Natural killer cell (primary cell): ENCODE measurements at regions not wholly inside any gene's neighbourhood (a gene's known extent, or its start where the extent isn't known, plus 50 kb on each side); places are given as distances from the start of the nearest gene placed in this dataset.

Source experiments
- ATAC-seq, 3 donors: fragments of 150-1000 bp in 2 of 3; fragments of 200-7000 bp in 1 of 3; cut with Tn5 transposase; 1 replicate in 1 of 3; 2 replicates in 2 of 3; pipeline ENCODE4 v1.10.0; 2021; ENCODE audit warnings: mild to moderate bottlenecking in 2 of 3, moderate library complexity in 2 of 3
- DNase-seq, 2 donors: peaks; one replicate each; pipeline versions ENCODE4 v3.0.0 to v3.0.0-alpha.2; 2013 to 2021; ENCODE audit warnings: mixed read lengths in 1 of 2
- H3K27ac ChIP-seq: one replicate; pipeline ENCODE4 v1.5.1; 2013; ENCODE audit warnings: mild to moderate bottlenecking, low read length
- H3K27me3 ChIP-seq: one replicate; pipeline ENCODE4 v1.6.1; 2013; ENCODE audit warnings: low read length; ENCODE audit not compliant: control insufficient read depth, insufficient read depth
- H3K36me3 ChIP-seq: one replicate; pipeline ENCODE4 v1.6.1; 2013; ENCODE audit warnings: low read length; ENCODE audit not compliant: control insufficient read depth, insufficient read depth
- H3K4me1 ChIP-seq: one replicate; pipeline ENCODE4 v1.6.1; 2013; ENCODE audit warnings: low read length; ENCODE audit not compliant: control insufficient read depth, insufficient read depth
- H3K4me3 ChIP-seq: one replicate; pipeline ENCODE4 v1.5.1; 2013; ENCODE audit warnings: low read length
- H3K9me3 ChIP-seq: one replicate; pipeline ENCODE4 v1.6.1; 2013; ENCODE audit warnings: low read length; ENCODE audit not compliant: control insufficient read depth, insufficient read depth
- H3K27ac Mint-ChIP-seq, 2 donors: one replicate each; pipeline ENCODE4 v1.8.0; 2022; ENCODE audit warnings: mild to moderate bottlenecking in 2 of 2, mixed read lengths in 2 of 2, moderate library complexity in 1 of 2
- H3K27me3 Mint-ChIP-seq, 2 donors: one replicate each; pipeline ENCODE4 v1.8.0; 2022; ENCODE audit warnings: low read depth in 2 of 2, mixed read lengths in 2 of 2
- H3K36me3 Mint-ChIP-seq: one replicate; pipeline ENCODE4 v1.8.0; 2022; ENCODE audit warnings: mixed read lengths
- H3K4me1 Mint-ChIP-seq, 2 donors: one replicate each; pipeline ENCODE4 v1.8.0; 2022; ENCODE audit warnings: mixed read lengths in 2 of 2
- H3K4me3 Mint-ChIP-seq: one replicate; pipeline ENCODE4 v1.8.0; 2022; ENCODE audit warnings: mild to moderate bottlenecking, moderate library complexity, mixed read lengths
- H3K9me3 Mint-ChIP-seq, 2 donors: one replicate each; pipeline ENCODE4 v1.8.0; 2022; ENCODE audit warnings: mixed read lengths in 2 of 2
- WGBS: methylation state at CpG from one replicate; pipeline ENCODE4 v1.1.7; 2013; ENCODE audit warnings: missing lambda C conversion rate; ENCODE audit not compliant: insufficient coverage; 5-methylcytosine and 5-hydroxymethylcytosine counted together
- intact Hi-C: fragments of 100-400 bp; cut with micrococcal nuclease; formaldehyde crosslinking; loops from one replicate; pipeline ENCODE4 v1.14.2; 2022
- TF ChIP-seq, protein P1 (sequence below): fragments of 200-600 bp; IDR thresholded peaks from one replicate; pipeline ENCODE4 v1.8.0; 2022; ENCODE audit warnings: antibody characterized with exemption

DNA sequence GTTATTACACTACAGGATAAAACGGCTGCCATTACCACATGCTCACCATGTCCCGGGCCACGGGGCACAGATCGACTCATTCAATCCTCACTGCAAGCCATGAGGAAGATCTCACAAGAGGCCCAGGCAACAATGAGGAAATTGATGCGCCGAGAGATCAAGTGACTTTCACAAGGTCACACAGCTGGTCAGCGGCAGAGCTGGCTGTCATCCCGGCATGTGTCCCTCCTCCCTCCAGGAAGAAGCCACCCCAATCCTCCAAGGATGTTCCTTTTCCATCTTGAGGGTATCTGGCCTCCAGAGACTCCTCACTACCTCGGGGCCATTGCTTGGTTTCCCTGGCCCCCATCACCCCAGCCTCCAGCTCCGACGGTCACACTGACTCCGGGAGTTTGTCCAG is 65.3 kb upstream of the GLI2 start:
- H3K27me3 ChIP-seq = no peaks in the 10 kb centered on the region
- H3K9me3 Mint-ChIP-seq = peaks cover 4 to 5% of the 10 kb centered on the region in 2 donors
- no peaks in the 10 kb centered on the region for H3K36me3 ChIP-seq
- WGBS = 90% methylated on average over 12 of the region's 12 CpGs
- ATAC-seq (no peak), DNase-seq (no peak)
- H3K36me3 Mint-ChIP-seq = no peaks in the 10 kb centered on the region
- no peaks in the 10 kb centered on the region for H3K4me1 ChIP-seq
- intact Hi-C loops = loop anchor here (10.0 kb wide), 1 partner anchor 326 kb away; the partner anchor contains the start of gene INHBB
- no peak overlapping the region for H3K27ac ChIP-seq
- peaks cover 15 to 21% of the 10 kb centered on the region in 2 donors for H3K27me3 Mint-ChIP-seq
- H3K27ac Mint-ChIP-seq = no peak overlapping the region
- no peaks in the 10 kb centered on the region for H3K4me1 Mint-ChIP-seq
- no peak overlapping the region for H3K4me3 ChIP-seq
- no peaks in the 10 kb centered on the region for H3K9me3 ChIP-seq
- TF ChIP-seq, protein P1, sequence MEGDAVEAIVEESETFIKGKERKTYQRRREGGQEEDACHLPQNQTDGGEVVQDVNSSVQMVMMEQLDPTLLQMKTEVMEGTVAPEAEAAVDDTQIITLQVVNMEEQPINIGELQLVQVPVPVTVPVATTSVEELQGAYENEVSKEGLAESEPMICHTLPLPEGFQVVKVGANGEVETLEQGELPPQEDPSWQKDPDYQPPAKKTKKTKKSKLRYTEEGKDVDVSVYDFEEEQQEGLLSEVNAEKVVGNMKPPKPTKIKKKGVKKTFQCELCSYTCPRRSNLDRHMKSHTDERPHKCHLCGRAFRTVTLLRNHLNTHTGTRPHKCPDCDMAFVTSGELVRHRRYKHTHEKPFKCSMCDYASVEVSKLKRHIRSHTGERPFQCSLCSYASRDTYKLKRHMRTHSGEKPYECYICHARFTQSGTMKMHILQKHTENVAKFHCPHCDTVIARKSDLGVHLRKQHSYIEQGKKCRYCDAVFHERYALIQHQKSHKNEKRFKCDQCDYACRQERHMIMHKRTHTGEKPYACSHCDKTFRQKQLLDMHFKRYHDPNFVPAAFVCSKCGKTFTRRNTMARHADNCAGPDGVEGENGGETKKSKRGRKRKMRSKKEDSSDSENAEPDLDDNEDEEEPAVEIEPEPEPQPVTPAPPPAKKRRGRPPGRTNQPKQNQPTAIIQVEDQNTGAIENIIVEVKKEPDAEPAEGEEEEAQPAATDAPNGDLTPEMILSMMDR = no peak
- no peak overlapping the region for H3K4me3 Mint-ChIP-seq

GRCh38 chr2:120670771-120671480 is 64.7 kb upstream of the GLI2 start:
- peaks cover 4 to 5% of the 10 kb centered on the region in 2 donors for H3K9me3 Mint-ChIP-seq
- WGBS = 69% methylated on average over 16 of the region's 16 CpGs
- H3K36me3 Mint-ChIP-seq = no peaks in the 10 kb centered on the region
- no peak for ATAC-seq
- no peaks in the 10 kb centered on the region for H3K36me3 ChIP-seq
- no peaks in the 10 kb centered on the region for H3K27me3 ChIP-seq
- no peak overlapping the region for H3K4me3 ChIP-seq
- no peak overlapping the region for H3K27ac ChIP-seq
- no peak for DNase-seq
- no peak overlapping the region for H3K27ac Mint-ChIP-seq
- no peaks in the 10 kb centered on the region for H3K9me3 ChIP-seq
- H3K27me3 Mint-ChIP-seq = peaks cover 15 to 16% of the 10 kb centered on the region in 2 donors
- no peak overlapping the region for H3K4me3 Mint-ChIP-seq
- no peaks in the 10 kb centered on the region for H3K4me1 ChIP-seq
- H3K4me1 Mint-ChIP-seq = no peaks in the 10 kb centered on the region
- intact Hi-C loops = loop anchor here (10.0 kb wide), 1 partner anchor 326 kb away; the partner anchor contains the start of gene INHBB
- TF ChIP-seq, protein P1 = no peak

DNA sequence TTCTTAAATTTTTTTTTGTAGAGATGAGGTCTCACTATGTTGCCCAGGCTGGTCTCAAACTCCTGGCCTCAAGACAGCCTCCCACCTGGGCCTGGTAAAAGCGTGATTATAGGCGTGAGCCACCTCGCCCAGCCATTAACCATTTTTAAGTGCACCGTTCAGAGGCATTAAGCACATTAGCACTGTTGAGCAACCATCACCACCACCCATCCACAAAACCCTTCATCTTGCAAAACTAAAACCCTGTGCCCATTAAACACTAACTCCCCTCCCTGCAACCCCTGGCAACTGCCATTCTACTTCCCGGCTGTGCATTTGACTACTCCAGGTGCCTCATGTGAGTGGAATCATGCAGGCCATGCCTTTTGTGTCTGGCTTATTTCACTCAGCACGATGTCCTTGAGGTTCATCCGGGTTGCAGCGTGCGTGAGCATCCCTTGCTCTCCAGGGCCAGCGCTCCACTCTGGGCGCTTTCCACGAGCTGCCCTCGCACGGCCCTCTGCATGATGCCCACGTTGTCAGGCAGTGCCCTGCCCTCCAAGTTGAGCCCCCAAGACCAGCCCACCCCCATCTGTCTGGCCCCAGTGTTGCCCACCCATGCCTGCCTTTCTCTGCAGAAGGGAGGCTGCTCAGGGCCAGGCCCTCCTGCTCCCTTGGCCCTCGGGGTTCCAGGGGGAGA is 63.0 kb upstream of the GLI2 start:
- H3K36me3 Mint-ChIP-seq = no peaks in the 10 kb centered on the region
- no peaks in the 10 kb centered on the region for H3K4me1 Mint-ChIP-seq
- no peaks in the 10 kb centered on the region for H3K9me3 ChIP-seq
- H3K4me3 ChIP-seq = no peak overlapping the region
- H3K9me3 Mint-ChIP-seq = no peaks in the 10 kb centered on the region
- 91% methylated on average over 16 of the region's 16 CpGs for WGBS
- DNase-seq = no peak
- no peak overlapping the region for H3K4me3 Mint-ChIP-seq
- H3K27ac ChIP-seq = no peak overlapping the region
- TF ChIP-seq, protein P1 = no peak
- no peaks in the 10 kb centered on the region for H3K4me1 ChIP-seq
- H3K27me3 ChIP-seq = no peaks in the 10 kb centered on the region
- ATAC-seq = no peak
- no peaks in the 10 kb centered on the region for H3K36me3 ChIP-seq
- intact Hi-C loops = loop anchor here (10.0 kb wide), 1 partner anchor 328 kb away; the partner anchor contains the start of gene INHBB
- peaks cover 6 to 15% of the 10 kb centered on the region in 2 donors for H3K27me3 Mint-ChIP-seq
- H3K27ac Mint-ChIP-seq = no peak overlapping the region
